H1 (cell line): ENCODE measurements at regions not wholly inside any gene's neighbourhood (a gene's known extent, or its start where the extent isn't known, plus 50 kb on each side); places are given as distances from the start of the nearest gene placed in this dataset.

Source experiments
- CTCF ChIA-PET: fragments of 300-600 bp; sonication (Branson Sonifier 250); formaldehyde crosslinking; loops from one replicate; lab custom pipeline; 2021; ENCODE audit not compliant: partially characterized antibody; lab: Charles Lee
- POLR2A ChIA-PET: fragments of 300-600 bp; sonication (Branson Sonifier 250); formaldehyde crosslinking; loops from one replicate; lab custom pipeline; 2021; ENCODE audit warnings: inconsistent platforms; ENCODE audit not compliant: partially characterized antibody; lab: Charles Lee
- DNase-seq, 2 experiments: peaks; one replicate each; pipeline versions ENCODE4 v3.0.0 to v3.0.0-alpha.2; 2010 to 2022; ENCODE audit warnings: low spot score in 2 of 2, low read depth in 1 of 2, mixed read lengths in 1 of 2
- FAIRE-seq: peaks from 2 replicates; lab custom pipeline; 2011; peaks lifted over from hg19 to GRCh38; lab: Jason Lieb, UNC
- H2AFZ ChIP-seq: 2 replicates; pipeline ENCODE4 v1.8.1; 2012; ENCODE audit warnings: low read length, inconsistent platforms
- H2AK5ac ChIP-seq: 2 replicates; pipeline ENCODE4 v1.6.1; 2013; ENCODE audit warnings: low read depth, low read length
- H2BK120ac ChIP-seq: replicated peaks from 2 replicates; pipeline ENCODE3; 2013; ENCODE audit warnings: low read depth, low read length, inconsistent platforms
- H2BK12ac ChIP-seq: 2 replicates; pipeline ENCODE4 v1.6.1; 2013; ENCODE audit warnings: low read depth, low read length
- H2BK15ac ChIP-seq: 2 replicates; pipeline ENCODE4 v1.6.1; 2013; ENCODE audit warnings: low read length
- H2BK20ac ChIP-seq: 2 replicates; pipeline ENCODE4 v1.6.1; 2013; ENCODE audit warnings: low read length
- H2BK5ac ChIP-seq: 2 replicates; pipeline ENCODE4 v1.6.1; 2013; ENCODE audit warnings: low read depth, low read length
- H3K14ac ChIP-seq: 2 replicates; pipeline ENCODE4 v1.6.1; 2013; ENCODE audit warnings: inconsistent platforms; ENCODE audit not compliant: insufficient read length
- H3K18ac ChIP-seq: 2 replicates; pipeline ENCODE4 v1.6.1; 2013; ENCODE audit warnings: low read length; ENCODE audit errors: extremely low read depth
- H3K23ac ChIP-seq: 2 replicates; pipeline ENCODE4 v1.6.1; 2013; ENCODE audit warnings: inconsistent platforms; ENCODE audit not compliant: insufficient read length
- H3K23me2 ChIP-seq: 2 replicates; pipeline ENCODE4 v1.6.1; 2013; ENCODE audit warnings: low read depth, low read length
- H3K27ac ChIP-seq: 2 replicates; pipeline ENCODE4 v1.6.1; 2011; ENCODE audit warnings: low read depth, low read length, inconsistent platforms
- H3K27me3 ChIP-seq, 4 experiments: replicated peaks in 1 of 4; 1 replicate in 1 of 4; 2 replicates in 3 of 4; pipeline versions ENCODE4 v1.6.1 to v1.8.1; 2011 to 2013; ENCODE audit warnings: low read length in 3 of 4, mild to moderate bottlenecking in 3 of 4, inconsistent platforms in 2 of 4, mixed read lengths in 2 of 4, moderate library complexity in 1 of 4; ENCODE audit not compliant: control insufficient read depth in 3 of 4, insufficient read depth in 3 of 4; ENCODE audit errors: extremely low read depth in 1 of 4
- H3K36me3 ChIP-seq, 4 experiments: 2 replicates each; pipeline versions ENCODE4 v1.6.1 to v1.8.1; 2011 to 2013; ENCODE audit warnings: mild to moderate bottlenecking in 4 of 4, low read length in 3 of 4, moderate library complexity in 2 of 4, control low read depth in 1 of 4, inconsistent platforms in 1 of 4; ENCODE audit not compliant: insufficient read depth in 4 of 4, control insufficient read depth in 2 of 4
- H3K4ac ChIP-seq: replicated peaks from 2 replicates; pipeline ENCODE3; 2013; ENCODE audit warnings: low read length, low read depth, mixed read lengths, inconsistent platforms; ENCODE audit not compliant: insufficient read length
- H3K4me1 ChIP-seq, 4 experiments: replicated peaks in 1 of 4; 1 replicate in 1 of 4; 2 replicates in 3 of 4; pipeline versions ENCODE4 v1.6.1 to v1.8.1; 2011 to 2013; ENCODE audit warnings: low read length in 3 of 4, inconsistent platforms in 2 of 4, mixed read lengths in 1 of 4; ENCODE audit not compliant: insufficient read depth in 4 of 4, control insufficient read depth in 3 of 4
- H3K4me2 ChIP-seq, 2 experiments: 2 replicates each; pipeline versions ENCODE4 v1.6.1 to v1.8.1; 2011 to 2013; ENCODE audit warnings: low read depth in 2 of 2, low read length in 2 of 2, control low read depth in 1 of 2, inconsistent platforms in 1 of 2, mild to moderate bottlenecking in 1 of 2; ENCODE audit not compliant: insufficient read depth in 1 of 2
- H3K4me3 ChIP-seq, 4 experiments: fragments of 200-600, 300-600 bp in 1 of 4; sonication (generic), shearing (Covaris generic), sonication (Bioruptor Twin) in 1 of 4; 2 replicates each; pipeline versions ENCODE4 v1.5.1 to v1.8.1; 2011 to 2016; ENCODE audit warnings: low read length in 4 of 4, low read depth in 3 of 4, control low read depth in 2 of 4, inconsistent platforms in 2 of 4, mild to moderate bottlenecking in 2 of 4, mixed read lengths in 1 of 4, moderate library complexity in 1 of 4; ENCODE audit not compliant: insufficient read depth in 2 of 4; ENCODE audit errors: extremely low read depth in 1 of 4
- H3K56ac ChIP-seq: replicated peaks from 2 replicates; pipeline ENCODE3; 2013; ENCODE audit warnings: low read depth, mild to moderate bottlenecking, mixed read lengths, low read length, inconsistent platforms; ENCODE audit not compliant: insufficient read length
- H3K79me1 ChIP-seq: 2 replicates; pipeline ENCODE4 v1.6.1; 2013; ENCODE audit warnings: low read depth, low read length, control low read depth
- H3K79me2 ChIP-seq, 2 experiments: 2 replicates each; pipeline versions ENCODE4 v1.6.1 to v1.8.1; 2012 to 2013; ENCODE audit warnings: low read length in 2 of 2, mild to moderate bottlenecking in 2 of 2, inconsistent platforms in 1 of 2; ENCODE audit not compliant: insufficient read depth in 2 of 2, control insufficient read depth in 1 of 2
- H3K9ac ChIP-seq, 4 experiments: replicated peaks in 1 of 4; 1 replicate in 1 of 4; 2 replicates in 3 of 4; pipeline versions ENCODE4 v1.6.1 to v1.8.1; 2011 to 2013; ENCODE audit warnings: low read depth in 3 of 4, low read length in 3 of 4, control low read depth in 2 of 4, mild to moderate bottlenecking in 2 of 4, moderate library complexity in 2 of 4, inconsistent platforms in 1 of 4; ENCODE audit errors: extremely low read depth in 1 of 4
- H3K9me3 ChIP-seq, 2 experiments: 2 replicates each; pipeline versions ENCODE4 v1.6.1 to v1.8.1; 2012 to 2013; ENCODE audit warnings: mild to moderate bottlenecking in 2 of 2, moderate library complexity in 2 of 2, control low read depth in 1 of 2, inconsistent platforms in 1 of 2, low read depth in 1 of 2, low read length in 1 of 2, mixed read lengths in 1 of 2; ENCODE audit not compliant: insufficient read depth in 2 of 2
- H4K20me1 ChIP-seq, 2 experiments: replicated peaks in 1 of 2; 2 replicates each; pipeline versions ENCODE3 to v1.8.1; 2011 to 2013; ENCODE audit warnings: inconsistent platforms in 2 of 2, low read length in 2 of 2, mild to moderate bottlenecking in 1 of 2; ENCODE audit not compliant: insufficient read depth in 2 of 2, control insufficient read depth in 1 of 2
- H4K5ac ChIP-seq: 2 replicates; pipeline ENCODE4 v1.6.1; 2013; ENCODE audit warnings: low read length, low read depth, mixed read lengths, inconsistent platforms; ENCODE audit not compliant: insufficient read length
- H4K8ac ChIP-seq: 2 replicates; pipeline ENCODE4 v1.8.0; 2013; ENCODE audit warnings: mild to moderate bottlenecking, moderate library complexity, low read length, inconsistent platforms; ENCODE audit not compliant: insufficient read depth; ENCODE audit errors: extremely low read depth
- H4K91ac ChIP-seq: replicated peaks from 2 replicates; pipeline ENCODE3; 2013; ENCODE audit warnings: low read length, mixed read lengths, inconsistent platforms; ENCODE audit not compliant: insufficient read length
- ASH2L ChIP-seq: fragments of 200-600, 300-600 bp; sonication (generic); IDR thresholded peaks from one replicate; pipeline ENCODE4 v1.7.1; 2017; ENCODE audit warnings: low read length
- ATF2 ChIP-seq: IDR thresholded peaks from 2 replicates; pipeline ENCODE4 v1.6.1; 2012; ENCODE audit warnings: low read length, inconsistent platforms
- BCL11A ChIP-seq, 2 experiments: IDR thresholded peaks; one replicate each; pipeline ENCODE4 v1.6.1; 2011; ENCODE audit warnings: low read depth in 2 of 2, low read length in 2 of 2, mild to moderate bottlenecking in 2 of 2
- CHD2 ChIP-seq: IDR thresholded peaks from 2 replicates; pipeline ENCODE4 v1.6.1; 2012; ENCODE audit warnings: low read length, improper control_type of control experiment
- KDM1A ChIP-seq: fragments of 200-600, 300-600 bp; sonication (generic); IDR thresholded peaks from 2 replicates; pipeline ENCODE4 v1.7.1; 2016; ENCODE audit warnings: mild to moderate bottlenecking, low read length, borderline replicate concordance
- KDM4A ChIP-seq: IDR thresholded peaks from one replicate; pipeline ENCODE4 v1.7.1; 2012; ENCODE audit warnings: low read depth, mild to moderate bottlenecking, moderate library complexity, low read length, inconsistent platforms; ENCODE audit not compliant: severe bottlenecking
- MAFK ChIP-seq: IDR thresholded peaks from 2 replicates; pipeline ENCODE4 v1.6.1; 2012; ENCODE audit warnings: low read depth, mild to moderate bottlenecking, improper control_type of control experiment, low read length
- NRF1 ChIP-seq: IDR thresholded peaks from 2 replicates; pipeline ENCODE4 v1.6.1; 2011; ENCODE audit warnings: mild to moderate bottlenecking, low read depth, low read length, improper control_type of control experiment
- PHF8 ChIP-seq: fragments of 200-600 bp; sonication (generic); conservative IDR thresholded peaks from 2 replicates; pipeline ENCODE4 v1.7.1; 2012; ENCODE audit warnings: low read depth, mild to moderate bottlenecking, inconsistent platforms, low read length, moderate library complexity
- POLR2A ChIP-seq, 2 experiments: IDR thresholded peaks; 1 replicate in 1 of 2; 2 replicates in 1 of 2; pipeline ENCODE4 v1.6.1; 2011; ENCODE audit warnings: low read depth in 2 of 2, low read length in 2 of 2, mild to moderate bottlenecking in 2 of 2; ENCODE audit errors: control extremely low read depth in 1 of 2
- POLR2AphosphoS5 ChIP-seq: IDR thresholded peaks from 2 replicates; pipeline ENCODE4 v1.6.1; 2011; ENCODE audit warnings: low read depth, low read length
- RXRA ChIP-seq: IDR thresholded peaks from 2 replicates; pipeline ENCODE4 v1.6.1; 2011; ENCODE audit warnings: low read depth, mild to moderate bottlenecking, low read length, moderate library complexity; ENCODE audit not compliant: insufficient read depth
- SIRT6 ChIP-seq: IDR thresholded peaks from one replicate; pipeline ENCODE4 v1.7.1; 2012; ENCODE audit warnings: low read length, inconsistent platforms
- SP4 ChIP-seq: IDR thresholded peaks from 2 replicates; pipeline ENCODE4 v1.6.1; 2012; ENCODE audit warnings: low read length, inconsistent platforms
- TBP ChIP-seq: IDR thresholded peaks from 2 replicates; pipeline ENCODE4 v1.6.1; 2011; ENCODE audit warnings: low read depth, low read length, improper control_type of control experiment
- WGBS, 2 experiments: shearing (Covaris generic) in 1 of 2; methylation state at CpG; one replicate each; pipeline versions ENCODE4 v1.1.6 to v1.1.7; 2013 to 2015; ENCODE audit warnings: low lambda C conversion rate in 2 of 2, mixed read lengths in 2 of 2, inconsistent platforms in 1 of 2, low coverage in 1 of 2, missing lambda C conversion rate in 1 of 2; ENCODE audit not compliant: insufficient replicate concordance in 2 of 2, insufficient coverage in 1 of 2, insufficient read length in 1 of 2; ENCODE audit errors: extremely low coverage in 1 of 2, missing lambda C conversion rate in 1 of 2; 5-methylcytosine and 5-hydroxymethylcytosine counted together

GRCh38 chr18:10374195-10374594 lies 80.2 kb upstream of the APCDD1 start:
- no peak overlapping the region for H2BK12ac ChIP-seq
- H4K5ac ChIP-seq = no peak overlapping the region
- no peak overlapping the region for H3K27ac ChIP-seq
- no peaks in the 10 kb centered on the region for H3K36me3 ChIP-seq
- no peak overlapping the region for H3K23ac ChIP-seq
- no peak overlapping the region for H2BK120ac ChIP-seq
- CTCF ChIA-PET = no interaction called here
- peak overlapping the region; percentile 49; the same call in 1 of the 2 replicates for H2AFZ ChIP-seq
- no peak overlapping the region for H3K4me2 ChIP-seq
- no peak for DNase-seq
- H2BK5ac ChIP-seq = no peak overlapping the region
- POLR2A ChIA-PET = no interaction called here
- H3K4ac ChIP-seq = no peak overlapping the region
- no peak for FAIRE-seq
- H3K9me3 ChIP-seq = no peaks in the 10 kb centered on the region
- no peak overlapping the region for H3K4me3 ChIP-seq
- WGBS, 2 experiments = 90% methylated on average over 10 of the region's 10 CpGs; no CpG with 5 or more reads in 1 of the 2 experiments
- H3K9ac ChIP-seq = no peak overlapping the region
- no peak overlapping the region for H2BK15ac ChIP-seq
- H3K14ac ChIP-seq = no peak overlapping the region
- no peak overlapping the region for H4K91ac ChIP-seq
- no peaks in the 10 kb centered on the region for H4K20me1 ChIP-seq
- H2BK20ac ChIP-seq = peak overlapping the region; percentile 72; the same call in 1 of the 2 replicates
- no peak overlapping the region for H4K8ac ChIP-seq
- H3K27me3 ChIP-seq = no peaks in the 10 kb centered on the region
- no peaks in the 10 kb centered on the region for H3K79me1 ChIP-seq
- H3K18ac ChIP-seq = no peak overlapping the region
- no peaks in the 10 kb centered on the region for H3K23me2 ChIP-seq
- H3K56ac ChIP-seq = no peak overlapping the region
- no peaks in the 10 kb centered on the region for H3K79me2 ChIP-seq
- H3K4me1 ChIP-seq = peaks cover 0 to 3% (median 2%) of the 10 kb centered on the region in 4 experiments; a peak in 2 of 7 replicates
- no peak overlapping the region for H2AK5ac ChIP-seq
- no peak for TF ChIP-seq POLR2A (IDR thresholded peaks at IDR 0.05; ENCODE audit: control extremely low read depth in 1 of 2, low read depth in 2 of 2, low read length in 2 of 2)
- no peak for TF ChIP-seq KDM4A
- no peak for TF ChIP-seq RXRA
- TF ChIP-seq NRF1 = no peak
- TF ChIP-seq ATF2 = no peak
- no peak for TF ChIP-seq KDM1A
- TF ChIP-seq ASH2L = no peak
- no peak for TF ChIP-seq SP4
- TF ChIP-seq PHF8 = no peak
- no peak for TF ChIP-seq TBP
- TF ChIP-seq MAFK = no peak
- no peak for TF ChIP-seq BCL11A (IDR thresholded peaks at IDR 0.05; ENCODE audit: low read depth in 2 of 2, low read length in 2 of 2)
- no peak for TF ChIP-seq POLR2AphosphoS5
- no peak for TF ChIP-seq CHD2
- no peak for TF ChIP-seq SIRT6
